ENCODE measurements at regions not wholly inside any gene's neighbourhood (a gene's known extent, or its start where the extent isn't known, plus 50 kb on each side); places are given as distances from the start of the nearest gene placed in this dataset.
"Not testable (repeated sequence)": the region's sequence is repeated elsewhere in the genome, so short reads cannot be mapped to it uniquely, and the experiment has no call there.

DNA sequence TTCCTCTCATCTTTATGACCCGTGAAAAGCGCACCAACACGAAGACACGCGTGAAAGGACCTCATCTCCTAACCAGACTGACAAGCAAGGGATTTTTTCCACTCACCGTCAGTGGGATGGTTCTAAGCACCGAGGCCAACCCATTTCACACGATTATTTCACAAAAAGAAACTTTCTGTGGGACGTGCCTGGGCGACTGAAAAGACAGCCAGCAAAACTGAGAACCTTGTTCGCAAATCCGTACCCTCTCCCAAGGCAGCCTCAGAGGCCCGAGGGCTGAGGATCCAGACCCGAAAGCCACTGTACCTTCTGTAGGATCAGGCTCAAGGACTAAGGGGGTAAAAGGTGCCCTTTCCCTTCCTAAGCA lies 84.9 kb upstream of the METTL9 start:
- DNase-seq, result not testable (repeated sequence)

GRCh38 chr16:21516705-21517040 lies 82.7 kb upstream of the METTL9 start:
- not testable (repeated sequence) for DNase-seq

DNA sequence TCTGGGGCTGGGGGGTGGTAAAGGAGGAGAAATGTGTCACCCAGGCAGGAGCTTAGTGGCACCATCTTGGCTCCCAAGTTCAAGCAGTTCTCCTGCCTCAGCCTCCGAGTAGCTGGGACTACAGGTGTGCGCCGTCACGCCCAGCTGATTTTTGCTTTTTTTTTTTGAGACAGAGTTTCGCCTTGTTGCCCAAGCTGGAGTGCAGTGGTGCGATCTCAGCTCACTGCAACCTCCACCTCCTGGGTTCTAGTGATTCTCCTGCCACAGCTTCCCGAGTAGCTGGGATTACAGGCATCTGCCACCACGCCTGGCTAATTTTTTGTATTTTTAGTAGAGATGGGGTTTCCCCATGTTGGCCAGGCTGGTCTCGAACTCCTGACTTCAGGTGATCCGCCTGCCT lies 82.1 kb upstream of the METTL9 start:
- DNase-seq, result not testable (repeated sequence)

DNA sequence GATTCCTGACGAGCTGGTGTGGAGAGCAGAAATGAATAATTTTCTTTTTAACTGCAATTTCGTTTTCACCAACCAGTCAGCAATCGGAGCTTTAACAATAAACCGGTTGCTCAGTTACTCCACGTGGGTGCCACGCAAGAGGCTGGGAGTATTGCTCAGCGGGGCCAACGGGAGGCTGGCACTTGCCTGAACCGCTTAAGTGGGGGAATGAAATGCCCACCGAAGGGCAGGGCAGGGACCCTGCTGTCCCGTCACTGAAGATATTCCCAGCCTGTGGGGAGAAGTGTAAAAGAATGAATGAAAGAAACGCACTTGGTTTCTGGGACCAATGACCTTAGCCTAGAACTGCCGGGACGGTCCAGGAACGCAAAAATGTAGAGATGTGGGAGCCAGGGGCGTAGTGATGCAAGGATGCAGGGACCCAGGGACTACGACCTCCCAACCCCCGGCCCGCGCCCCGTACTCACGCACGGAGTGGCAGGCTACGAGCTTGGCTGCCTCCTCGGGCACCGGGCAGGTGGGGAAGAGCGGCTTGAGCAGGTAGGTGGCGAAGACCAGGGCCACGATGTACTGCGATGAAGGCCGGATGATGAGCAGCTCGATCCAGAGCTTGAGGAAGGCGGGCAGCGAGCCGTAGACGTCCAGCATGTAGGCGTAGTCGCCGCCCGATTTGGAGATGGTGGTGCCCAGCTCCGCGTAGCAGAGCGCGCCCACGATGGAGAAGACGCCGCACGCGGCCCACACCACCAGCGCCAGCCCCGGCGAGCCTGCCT lies 79.8 kb upstream of the METTL9 start:
- peak in 1 of 3 donors; percentile 51 for DNase-seq

GRCh38 chr16:21520134-21521047 lies 79.0 kb upstream of the METTL9 start:
- DNase-seq, result peak; percentile 94 to 98 (median 97)

DNA sequence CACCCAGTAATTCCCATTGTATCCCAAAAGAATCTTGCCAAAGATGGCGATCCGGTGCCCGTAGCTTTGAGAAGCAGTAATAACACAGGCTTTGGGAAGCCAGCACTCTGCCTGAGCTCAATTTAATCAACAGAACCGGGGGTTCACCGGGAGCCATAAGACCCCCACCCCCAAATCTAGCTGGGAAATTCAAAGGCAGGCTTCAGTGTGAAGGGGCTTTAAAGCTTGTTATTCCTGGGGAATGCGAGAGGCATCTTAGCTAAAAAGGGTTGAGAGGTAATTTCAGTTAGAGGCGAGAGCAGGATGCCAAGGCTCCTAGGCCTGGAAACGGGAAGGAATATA lies 78.4 kb upstream of the METTL9 start:
- peak in 1 of 3 donors; percentile 16 for DNase-seq

- DNase-seq, result peak in 1 of 3 donors; percentile 64
Measured at GRCh38 chr16:21521390-21522143, 77.8 kb upstream of the METTL9 start.

DNA sequence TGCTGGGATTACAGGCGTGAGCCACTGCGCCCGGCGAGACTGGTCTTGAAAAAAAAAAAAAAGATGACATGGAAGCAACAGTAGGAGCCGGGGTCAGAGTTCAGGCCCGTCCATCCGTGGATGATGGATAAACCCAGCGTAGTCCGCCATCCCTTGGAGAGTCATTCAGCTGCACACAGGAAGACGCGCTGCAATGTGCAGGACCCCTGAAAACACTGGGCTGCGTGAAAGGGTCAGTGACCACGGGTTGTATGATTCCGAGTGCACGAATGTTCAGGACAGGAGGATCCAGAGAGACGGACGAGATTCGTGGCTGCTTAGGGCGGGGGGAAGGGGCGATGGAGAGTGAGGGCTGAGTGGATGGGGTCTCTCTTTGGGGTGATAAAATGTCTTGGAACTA lies 76.5 kb upstream of the METTL9 start:
- DNase-seq, result not testable (repeated sequence)

GRCh38 chr16:21523411-21524067 lies 75.8 kb upstream of the METTL9 start:
- peak in 1 of 3 donors; percentile 7 for DNase-seq

GRCh38 chr16:21524068-21524751 lies 75.2 kb upstream of the METTL9 start:
- DNase-seq, result peak in 1 of 3 donors; percentile 24

- not testable (repeated sequence) for DNase-seq
Measured at GRCh38 chr16:21524752-21525028, 74.7 kb upstream of the METTL9 start.

DNA sequence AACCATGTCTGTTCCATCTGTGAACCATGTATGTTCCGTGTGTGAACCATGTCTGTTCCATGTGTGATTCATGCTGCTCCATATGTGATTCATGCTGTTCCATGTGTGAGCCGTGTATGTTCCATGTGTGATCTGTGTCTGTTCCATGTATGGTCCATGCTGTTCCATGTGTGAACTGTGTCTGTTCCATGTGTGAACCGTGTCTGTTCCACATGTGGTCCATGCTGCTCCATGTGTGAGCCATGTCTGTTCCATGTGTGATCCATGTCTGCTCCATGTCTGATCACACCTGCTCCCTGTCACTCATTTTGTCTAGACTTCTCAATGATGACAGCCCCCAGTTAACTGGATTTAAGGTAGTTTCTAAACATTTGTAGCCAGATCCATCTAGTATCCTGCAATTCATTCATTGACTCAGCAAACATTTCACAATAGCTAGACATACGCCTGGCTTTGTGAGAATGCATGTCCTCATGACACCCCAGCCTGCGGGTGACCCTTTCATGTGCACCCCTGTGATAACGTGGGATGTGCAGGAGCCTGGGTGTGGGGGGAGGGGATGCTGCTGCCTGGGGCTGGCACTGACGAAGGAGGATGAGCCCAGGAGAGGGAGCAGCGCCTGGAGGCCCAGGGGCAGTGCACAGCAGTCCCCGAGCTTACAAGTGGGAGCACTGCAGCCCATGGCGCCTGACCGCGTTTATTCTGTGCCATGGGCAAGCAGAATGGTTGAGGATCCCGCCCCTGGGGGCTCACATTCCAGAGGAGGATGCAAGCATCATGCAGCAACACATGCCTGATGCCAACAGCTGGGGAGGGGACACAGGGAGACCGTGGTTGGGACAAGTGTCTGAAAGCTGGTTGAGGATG lies 74.1 kb upstream of the METTL9 start:
- DNase-seq, result peak in 1 of 3 donors; percentile 36

DNA sequence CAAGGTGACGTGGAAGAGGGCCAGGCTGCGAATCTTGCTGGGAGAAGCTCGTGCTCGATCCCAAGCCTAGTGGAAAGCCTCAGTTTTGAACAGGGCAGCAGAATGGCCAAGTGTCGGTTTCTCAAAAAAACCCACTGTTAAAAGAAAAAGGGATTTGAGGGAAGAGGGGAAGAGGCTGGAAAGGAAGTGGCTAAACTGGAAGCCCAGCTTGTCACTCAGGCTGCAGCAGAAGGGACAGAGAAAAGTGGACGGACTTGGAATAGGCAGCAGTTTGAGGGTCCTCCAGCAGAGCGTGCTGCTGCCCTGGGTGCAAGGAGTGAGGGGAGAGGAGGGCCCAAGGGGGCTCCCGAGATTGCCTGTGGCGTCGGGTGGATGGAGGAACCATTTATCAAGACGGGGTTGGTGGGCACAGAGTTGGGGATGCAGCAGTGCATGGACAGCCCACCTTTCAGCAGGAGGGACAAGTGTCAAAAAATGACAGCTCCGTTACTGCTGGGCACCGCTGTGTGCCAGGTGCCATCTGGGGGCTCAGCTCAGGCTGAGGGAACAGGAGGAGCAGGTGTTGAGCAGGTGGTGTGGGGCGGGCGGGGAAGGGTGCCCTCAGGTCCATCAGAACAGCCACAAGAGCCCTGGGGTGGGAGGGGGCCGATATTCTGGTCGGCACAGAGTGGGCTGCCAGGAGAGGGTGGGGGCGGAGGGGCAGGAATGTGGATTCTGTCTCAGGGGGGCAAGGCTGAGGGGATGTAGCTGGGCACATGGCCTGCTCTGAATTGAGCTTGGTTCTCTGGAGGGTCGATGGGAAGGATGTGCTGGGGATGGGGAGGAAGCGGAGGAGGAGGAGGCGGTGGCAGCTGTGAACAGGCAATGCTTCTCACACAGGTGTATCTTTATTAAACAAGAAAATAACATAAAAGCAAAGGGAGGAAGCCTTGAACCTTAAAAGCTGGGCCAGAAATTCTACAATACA lies 73.1 kb upstream of the METTL9 start:
- DNase-seq, result peak in 1 of 3 donors; percentile 11

- DNase-seq, result peak in 1 of 3 donors; percentile 5
Measured at GRCh38 chr16:21526923-21527807, 72.2 kb upstream of the METTL9 start.

DNA sequence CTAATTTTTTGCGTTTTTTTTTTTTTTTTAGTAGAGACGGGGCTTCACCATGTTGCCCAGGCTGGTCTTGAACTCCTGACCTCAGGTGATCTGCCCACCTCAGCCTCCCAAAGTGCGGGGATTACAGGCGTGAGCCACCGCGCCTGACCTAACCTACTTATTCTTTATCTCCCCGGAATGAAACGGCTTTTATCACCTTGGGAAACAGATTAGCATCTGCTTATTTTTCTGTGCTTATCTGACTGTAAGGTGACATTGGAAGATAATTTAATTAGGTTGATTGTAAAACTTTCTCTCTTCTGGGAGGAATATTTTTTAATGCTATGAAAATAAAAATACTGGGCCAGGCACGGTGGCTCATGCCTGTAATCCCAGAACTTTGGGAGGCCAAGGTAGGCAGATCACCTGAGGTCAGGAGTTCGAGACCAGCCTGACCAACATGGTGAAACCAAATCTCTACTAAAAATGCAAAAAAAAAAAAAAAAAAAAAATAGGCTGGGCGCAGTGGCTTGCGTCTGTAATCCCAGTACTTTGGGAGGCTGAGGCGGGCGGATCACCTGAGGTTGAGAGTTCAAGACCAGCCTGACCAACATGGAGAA lies 70.2 kb upstream of the METTL9 start:
- not testable (repeated sequence) for DNase-seq

GRCh38 chr16:21530729-21531383 lies 68.5 kb upstream of the METTL9 start:
- DNase-seq, result not testable (repeated sequence)

GRCh38 chr16:21532996-21533395 lies 66.4 kb upstream of the METTL9 start:
- not testable (repeated sequence) for DNase-seq
